Glomerular endothelial cell (primary cell): ENCODE measurements at regions not wholly inside any gene's neighbourhood (a gene's known extent, or its start where the extent isn't known, plus 50 kb on each side); places are given as distances from the start of the nearest gene placed in this dataset.
A peak's percentile ranks its signal among the peaks of the same experiment; 100 is the strongest.
"Not testable (repeated sequence)": the region's sequence is repeated elsewhere in the genome, so short reads cannot be mapped to it uniquely, and the experiment has no call there.

Source experiments
- DNase-seq: peaks from one replicate; pipeline ENCODE4 v3.0.0-alpha.2; 2011; ENCODE audit warnings: low read depth, low spot score; ENCODE audit errors: extremely low read depth

GRCh38 chr5:123937230-123937629, 425.3 kb downstream of the CSNK1G3 start:
- peak; percentile 39 for DNase-seq

DNA sequence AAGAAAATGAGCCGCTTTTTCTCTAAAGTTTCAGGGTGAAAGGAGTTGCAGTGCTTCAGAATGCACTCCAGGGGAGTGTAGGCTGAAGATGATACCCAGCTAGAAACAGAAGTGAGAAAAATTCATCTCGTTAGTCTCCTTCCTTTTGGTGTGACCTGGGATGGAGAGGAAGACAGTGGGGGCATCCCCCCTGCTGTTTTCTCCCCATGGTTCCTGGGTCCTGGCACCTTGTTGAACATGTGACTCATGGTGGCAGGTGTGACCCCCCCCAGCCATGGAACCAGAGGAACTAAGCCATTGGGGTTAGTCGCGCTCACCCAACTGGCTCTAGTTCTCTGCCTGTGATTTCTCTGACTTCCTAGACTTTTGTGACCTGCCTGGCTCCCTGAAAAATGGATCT, 424.6 kb downstream of the CSNK1G3 start:
- DNase-seq = no peak

- not testable (repeated sequence) for DNase-seq
Observed at GRCh38 chr5:123933812-123934211, 421.8 kb downstream of the CSNK1G3 start.

DNA sequence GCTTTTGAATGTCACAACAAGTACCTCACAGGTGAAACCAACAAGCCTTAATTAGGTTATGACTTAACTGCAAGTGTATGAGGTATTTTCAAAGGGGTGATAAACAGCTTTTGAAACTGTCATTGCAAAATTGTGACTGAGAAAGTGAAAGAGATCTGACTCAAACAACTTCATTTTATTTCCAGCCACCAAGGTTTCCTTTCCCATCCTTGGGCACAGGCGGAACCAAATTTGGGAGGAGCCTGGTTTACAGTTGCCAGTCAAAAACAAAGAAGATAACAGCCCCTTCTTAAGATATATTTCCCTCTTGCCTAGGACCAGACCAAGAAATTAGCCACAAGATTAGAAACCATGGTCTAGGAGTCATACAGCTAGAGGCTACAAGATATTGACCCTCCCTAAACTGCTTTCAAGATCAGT, 417.1 kb downstream of the CSNK1G3 start:
- no peak for DNase-seq

GRCh38 chr5:123928401-123928800, 416.4 kb downstream of the CSNK1G3 start:
- no peak for DNase-seq

GRCh38 chr5:123921193-123921592, 409.2 kb downstream of the CSNK1G3 start:
- DNase-seq = no peak

DNA sequence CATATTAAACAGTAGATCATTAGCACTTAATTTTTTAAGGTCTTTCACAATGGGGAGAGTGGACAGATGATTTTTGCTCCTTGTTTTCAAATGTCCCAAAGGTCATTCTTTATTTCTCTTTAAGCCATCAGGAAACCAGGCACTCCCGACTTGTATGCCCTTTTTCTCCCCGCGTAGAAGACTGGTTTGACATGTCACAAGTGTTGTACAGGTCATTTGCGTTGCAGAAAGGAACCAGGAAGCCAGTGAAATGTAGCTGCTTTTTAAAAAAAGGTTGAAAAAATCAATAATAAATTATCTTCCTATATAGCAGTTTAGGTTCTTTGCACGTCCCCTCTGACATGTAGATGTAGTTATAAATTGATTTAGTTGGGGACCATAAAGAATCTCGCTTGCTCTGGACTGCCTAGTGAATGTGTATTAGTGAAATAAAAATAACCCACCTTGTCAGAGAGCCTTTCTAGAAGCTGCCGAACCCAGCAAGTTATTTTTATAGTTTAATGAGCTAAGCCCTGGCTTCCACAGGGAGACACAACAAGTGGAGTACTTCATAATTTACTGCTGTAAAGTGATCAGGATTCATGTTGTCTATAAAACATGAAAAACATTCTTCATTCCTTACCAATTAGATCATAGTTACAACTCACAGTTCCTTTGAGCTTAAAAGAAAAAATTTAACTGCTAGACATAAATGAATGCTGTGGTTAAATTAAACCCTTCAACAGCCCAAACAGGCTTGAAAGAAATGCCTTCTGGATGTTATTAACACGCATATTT, 404.6 kb downstream of the CSNK1G3 start:
- no peak for DNase-seq

- no peak for DNase-seq
Observed at GRCh38 chr5:123914333-123914732, 402.4 kb downstream of the CSNK1G3 start.

GRCh38 chr5:123907349-123907748, 395.4 kb downstream of the CSNK1G3 start:
- DNase-seq = no peak

GRCh38 chr5:123906698-123907295, 394.8 kb downstream of the CSNK1G3 start:
- no peak for DNase-seq

DNA sequence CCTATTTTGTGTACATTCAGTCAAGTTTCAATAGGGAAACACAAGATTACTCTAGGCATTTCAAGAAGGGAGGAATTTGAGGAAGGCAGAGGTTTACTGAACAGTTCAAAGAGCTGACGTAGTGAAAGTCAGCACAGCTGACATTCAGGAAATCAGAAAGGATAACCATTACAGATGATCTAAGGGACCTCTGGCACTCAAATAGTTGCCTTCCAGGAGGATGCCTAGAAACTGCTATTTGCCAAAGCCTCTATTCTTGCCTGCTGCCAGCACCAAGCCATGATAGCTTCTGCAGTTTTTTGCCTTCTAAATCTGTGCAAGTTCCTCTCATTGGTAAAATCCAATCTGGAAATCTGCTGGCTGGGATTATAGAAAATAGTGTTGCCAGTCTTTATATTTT, 373.1 kb downstream of the CSNK1G3 start:
- no peak for DNase-seq

- DNase-seq = no peak
Observed at GRCh38 chr5:123882965-123883345, 371.0 kb downstream of the CSNK1G3 start.

GRCh38 chr5:123882319-123882964, 370.5 kb downstream of the CSNK1G3 start:
- DNase-seq = no peak

DNA sequence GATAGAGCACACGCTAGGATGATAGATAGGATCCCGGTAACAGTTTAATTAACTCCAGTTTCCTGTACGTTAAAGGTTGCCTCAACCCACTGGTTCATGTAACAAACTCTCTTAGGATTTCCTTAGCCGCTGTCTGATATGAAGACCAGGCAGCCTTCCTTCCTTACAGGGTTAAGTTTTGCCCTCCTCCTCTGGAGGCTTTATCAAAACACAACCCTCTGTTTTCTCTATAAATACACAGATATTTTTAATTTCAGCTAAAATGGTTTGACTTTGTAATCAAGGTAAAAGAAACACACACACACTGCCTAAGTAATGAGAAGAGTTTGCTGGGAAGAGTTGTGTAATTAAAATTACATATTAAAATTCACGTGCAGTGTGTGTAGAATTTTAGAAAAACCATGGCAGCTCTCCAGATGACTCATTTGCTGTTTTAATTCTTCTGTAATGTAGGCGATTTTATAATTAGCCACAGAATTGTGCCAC, 369.8 kb downstream of the CSNK1G3 start:
- DNase-seq = peak; percentile 31

DNA sequence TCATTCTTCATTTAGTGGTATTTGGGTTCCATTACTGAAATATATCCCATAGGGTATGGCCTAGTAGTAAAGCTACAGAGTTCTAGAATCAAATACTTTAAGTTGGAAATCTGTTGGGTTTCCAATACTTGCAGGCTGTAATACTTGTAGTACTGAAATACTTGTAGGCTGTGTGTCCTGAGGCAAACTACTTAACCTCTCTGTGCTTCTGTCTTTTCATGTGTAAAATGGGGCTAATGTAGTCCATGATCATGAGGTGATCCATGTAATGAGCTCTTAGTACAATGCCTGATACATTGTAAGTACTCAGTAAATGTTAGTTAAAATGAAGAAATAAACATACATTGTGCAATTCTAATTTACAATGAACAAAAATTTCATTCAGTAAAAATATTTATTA, 368.9 kb downstream of the CSNK1G3 start:
- DNase-seq = no peak

- no peak for DNase-seq
Observed at GRCh38 chr5:123879071-123879470, 367.1 kb downstream of the CSNK1G3 start.

DNA sequence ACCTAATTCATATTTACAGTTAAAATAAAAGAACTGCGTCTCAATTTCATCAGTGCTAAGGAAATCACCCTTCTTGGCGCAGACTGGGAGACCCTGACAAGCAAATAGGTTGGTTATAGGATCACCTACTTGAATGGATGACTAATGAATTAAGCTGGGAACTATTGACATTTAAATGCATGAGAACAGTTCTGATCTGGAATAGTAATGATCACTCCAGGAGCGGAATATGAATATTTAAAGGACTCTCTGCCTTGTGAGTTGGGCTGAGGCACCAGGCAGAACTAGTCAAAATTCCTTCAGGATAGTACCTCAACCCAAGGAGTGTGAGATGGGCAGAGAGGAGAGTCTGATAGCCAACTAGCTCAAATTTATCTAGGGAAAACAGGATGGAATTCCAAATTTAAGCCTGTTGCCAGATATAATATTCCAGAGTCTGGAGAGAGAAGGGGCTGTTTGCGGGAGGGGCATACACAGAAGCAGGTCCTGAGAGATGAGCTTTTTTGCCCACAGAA, 364.4 kb downstream of the CSNK1G3 start:
- no peak for DNase-seq

- no peak for DNase-seq
Observed at GRCh38 chr5:123875561-123876275, 363.7 kb downstream of the CSNK1G3 start.

DNA sequence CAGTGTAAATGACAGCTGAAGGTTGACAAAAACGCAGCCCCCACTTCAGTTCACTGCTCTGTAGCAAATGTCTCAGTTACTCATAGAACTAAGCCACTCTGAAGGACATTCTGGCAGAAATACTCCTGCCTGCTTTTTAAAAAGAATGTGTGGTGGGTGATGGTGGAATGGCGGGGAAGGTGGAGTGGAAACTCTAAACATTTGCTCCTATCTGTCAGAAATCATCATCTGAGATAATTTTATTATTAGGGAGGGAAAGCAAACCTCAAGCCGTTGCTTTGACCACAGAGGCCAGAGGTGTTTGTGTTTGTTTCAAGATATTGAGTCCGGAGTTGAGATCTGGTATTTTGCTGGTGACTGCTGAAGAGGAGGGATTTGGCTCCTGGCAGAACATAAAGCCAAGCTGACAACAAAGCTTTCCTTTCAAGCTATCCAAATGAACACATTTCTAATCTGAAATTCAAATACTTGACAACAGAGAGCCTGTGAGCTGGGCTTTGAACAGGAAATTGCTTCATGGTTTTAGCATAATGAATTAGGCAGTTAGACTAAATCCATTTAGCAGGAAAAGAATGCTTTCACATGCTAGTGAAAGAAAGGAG, 362.7 kb downstream of the CSNK1G3 start:
- no peak for DNase-seq

DNA sequence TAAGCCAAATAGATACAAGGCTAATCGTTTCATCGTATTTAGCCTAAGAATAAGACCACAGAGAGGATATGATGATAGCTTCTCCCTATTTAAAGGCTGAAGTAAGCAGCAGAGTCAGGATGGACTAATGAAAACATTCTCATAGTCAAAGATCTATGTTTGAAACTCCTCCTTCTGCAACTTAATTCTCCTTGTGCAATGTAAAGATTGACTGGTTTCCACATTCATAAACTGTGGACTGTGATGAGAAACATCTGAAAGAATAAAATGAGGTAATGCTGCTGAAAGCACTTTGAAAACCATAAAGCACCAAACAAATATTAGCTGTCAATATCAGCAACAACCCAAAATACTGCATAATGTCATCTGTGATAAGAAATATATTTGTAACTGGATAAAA, 361.9 kb downstream of the CSNK1G3 start:
- DNase-seq = no peak

DNA sequence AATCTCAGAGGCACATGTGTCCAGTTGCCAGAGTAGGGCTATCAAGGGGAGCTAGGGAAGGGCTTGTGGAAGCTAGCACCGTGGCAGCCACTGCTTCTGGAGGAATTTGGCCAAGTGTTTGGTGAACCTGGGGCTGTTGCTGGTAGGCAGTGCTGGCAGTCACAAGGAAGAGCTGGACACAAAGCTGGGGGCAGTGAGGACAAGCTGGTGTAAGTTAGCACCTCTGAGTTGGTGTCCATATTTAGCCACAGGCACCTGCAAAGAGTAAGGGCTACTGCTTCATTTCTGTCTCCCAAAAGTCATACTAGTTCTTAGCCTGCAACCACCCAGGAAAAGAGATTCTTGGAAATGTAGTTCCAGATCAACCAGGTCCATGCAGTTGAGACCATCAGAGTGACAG, 359.4 kb downstream of the CSNK1G3 start:
- DNase-seq = no peak
